ENCODE measurements at regions not wholly inside any gene's neighbourhood (a gene's known extent, or its start where the extent isn't known, plus 50 kb on each side); places are given as distances from the start of the nearest gene placed in this dataset.
A peak's percentile ranks its signal among the peaks of the same experiment; 100 is the strongest.

GRCh38 chr10:7036951-7037350, 373.9 kb downstream of the SFMBT2 start:
- H3K9ac ChIP-seq (ENCODE audit: low read depth, low read length, poor library complexity, severe bottlenecking), result no peak overlapping the region

DNA sequence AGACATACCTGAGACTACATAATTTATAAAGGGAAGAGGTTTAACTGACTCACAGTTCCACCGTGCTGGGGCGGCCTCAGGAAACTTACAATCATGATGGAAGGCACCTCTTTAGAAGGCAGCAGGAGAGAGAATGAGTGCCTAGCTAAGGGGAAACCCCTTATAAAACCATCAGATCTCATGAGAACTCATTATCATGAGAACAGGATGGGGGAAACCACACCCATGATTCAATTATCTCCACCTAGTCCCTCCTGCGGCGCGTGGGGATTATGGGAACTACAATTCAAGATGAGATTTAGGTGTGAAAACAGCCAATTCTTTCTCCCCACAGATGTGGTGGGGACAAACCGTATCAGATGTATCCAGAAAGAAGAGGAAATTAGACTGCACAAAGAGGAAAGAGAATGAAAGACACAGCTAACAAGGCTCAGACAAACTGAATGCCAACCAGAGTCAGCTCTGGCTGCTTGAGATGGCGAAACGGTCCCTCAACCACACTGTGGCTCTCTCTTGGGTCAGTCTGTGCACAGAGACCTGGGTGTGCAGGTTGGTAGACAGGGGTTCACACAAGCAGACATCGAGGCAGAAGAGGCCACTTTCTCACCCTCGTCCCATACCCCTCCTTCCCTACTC, 375.6 kb downstream of the SFMBT2 start:
- Histone ChIP-seq H3K9me3 (ENCODE audit: insufficient read depth, low read depth, low read length) (no peaks in the 10 kb centered on the region; the same call in 1 of the 2 replicates), H3K4me3 (ENCODE audit: low read length, poor library complexity, severe bottlenecking) (no peak overlapping the region), H2AFZ (ENCODE audit: low read length) (no peak overlapping the region), H3K4me1 (ENCODE audit: insufficient read depth, low read length, poor library complexity, severe bottlenecking) (peaks cover 30% of the 10 kb centered on the region), H3K9me2 (replicated peaks; ENCODE audit: low read depth, low read length) (no peaks in the 10 kb centered on the region), H4K20me1 (ENCODE audit: insufficient read depth, low read length, poor library complexity, severe bottlenecking) (no peaks in the 10 kb centered on the region), H3K79me2 (ENCODE audit: insufficient read depth, low read length) (no peaks in the 10 kb centered on the region), H3F3A (ENCODE audit: low read depth) (no peaks in the 10 kb centered on the region), H3K9ac (ENCODE audit: low read depth, low read length, poor library complexity, severe bottlenecking) (no peak overlapping the region), H3K36me3 (ENCODE audit: insufficient read depth, low read length) (no peaks in the 10 kb centered on the region), H3K4me2 (ENCODE audit: low read depth, low read length, poor library complexity, severe bottlenecking) (no peak overlapping the region), H3K27me3 (ENCODE audit: insufficient read depth, low read length, poor library complexity, severe bottlenecking) (no peaks in the 10 kb centered on the region)
- TF ChIP-seq CTCF (conservative IDR thresholded peaks at IDR 0.05; ENCODE audit: low read length) (no peak), EZH2phosphoT487 (IDR thresholded peaks at IDR 0.05; ENCODE audit: borderline replicate concordance) (no peak)

More at GRCh38 chr10:7036951-7037350, 373.9 kb downstream of the SFMBT2 start:
- H3K79me2 ChIP-seq (ENCODE audit: insufficient read depth, low read length), result no peaks in the 10 kb centered on the region
- H3F3A ChIP-seq (ENCODE audit: low read depth), result no peaks in the 10 kb centered on the region
- H3K9me3 ChIP-seq (ENCODE audit: insufficient read depth, low read depth, low read length), result no peaks in the 10 kb centered on the region
- no peaks in the 10 kb centered on the region for H3K9me2 ChIP-seq (replicated peaks; ENCODE audit: low read depth, low read length)
- no peaks in the 10 kb centered on the region for H4K20me1 ChIP-seq (ENCODE audit: insufficient read depth, low read length, poor library complexity, severe bottlenecking)
- H3K27me3 ChIP-seq (ENCODE audit: insufficient read depth, low read length, poor library complexity, severe bottlenecking), result no peaks in the 10 kb centered on the region
- TF ChIP-seq EZH2phosphoT487 (IDR thresholded peaks at IDR 0.05; ENCODE audit: borderline replicate concordance), result no peak
- no peak for TF ChIP-seq CTCF (conservative IDR thresholded peaks at IDR 0.05; ENCODE audit: low read length)
- H3K4me2 ChIP-seq (ENCODE audit: low read depth, low read length, poor library complexity, severe bottlenecking), result no peak overlapping the region
- H2AFZ ChIP-seq (ENCODE audit: low read length), result 0 out of 2 replicates have a peak overlapping the region, but pooled peaks have one; percentile 38
- no peaks in the 10 kb centered on the region for H3K36me3 ChIP-seq (ENCODE audit: insufficient read depth, low read length)
- peaks cover 30% of the 10 kb centered on the region for H3K4me1 ChIP-seq (ENCODE audit: insufficient read depth, low read length, poor library complexity, severe bottlenecking)
- no peak overlapping the region for H3K4me3 ChIP-seq (ENCODE audit: low read length, poor library complexity, severe bottlenecking)

DNA sequence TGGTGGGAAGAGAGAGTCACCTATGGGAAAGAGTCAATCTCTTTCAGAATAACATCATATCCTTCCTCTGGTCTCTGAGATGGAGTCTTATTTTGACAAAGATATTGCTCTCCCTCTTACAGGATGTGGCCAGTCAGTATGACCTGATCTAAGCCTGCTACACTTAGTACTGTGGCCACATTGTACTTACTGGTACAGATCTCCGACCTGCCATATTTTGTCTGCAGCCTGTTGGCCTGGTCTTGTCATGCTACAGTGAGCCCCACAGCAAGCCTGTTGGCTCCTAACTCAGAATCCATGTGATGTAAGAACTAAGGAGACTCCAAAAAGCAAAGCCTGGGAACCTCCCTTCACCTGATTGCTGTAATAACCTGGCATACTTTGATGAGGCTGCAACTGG, 377.8 kb downstream of the SFMBT2 start:
- Histone ChIP-seq H2AFZ (ENCODE audit: low read length) (peak overlapping the region; percentile 16; the same call in 1 of the 2 replicates), H3K9ac (ENCODE audit: low read depth, low read length, poor library complexity, severe bottlenecking) (no peak overlapping the region), H3K4me2 (ENCODE audit: low read depth, low read length, poor library complexity, severe bottlenecking) (no peak overlapping the region), H3K4me1 (ENCODE audit: insufficient read depth, low read length, poor library complexity, severe bottlenecking) (peaks cover 35% of the 10 kb centered on the region), H3K9me2 (replicated peaks; ENCODE audit: low read depth, low read length) (no peaks in the 10 kb centered on the region), H3F3A (ENCODE audit: low read depth) (no peaks in the 10 kb centered on the region), H3K36me3 (ENCODE audit: insufficient read depth, low read length) (no peaks in the 10 kb centered on the region), H3K27me3 (ENCODE audit: insufficient read depth, low read length, poor library complexity, severe bottlenecking) (no peaks in the 10 kb centered on the region), H4K20me1 (ENCODE audit: insufficient read depth, low read length, poor library complexity, severe bottlenecking) (no peaks in the 10 kb centered on the region), H3K4me3 (ENCODE audit: low read length, poor library complexity, severe bottlenecking) (no peak overlapping the region), H3K79me2 (ENCODE audit: insufficient read depth, low read length) (no peaks in the 10 kb centered on the region), H3K9me3 (ENCODE audit: insufficient read depth, low read depth, low read length) (peaks cover 10% of the 10 kb centered on the region; the same call in 1 of the 2 replicates)
- TF ChIP-seq CTCF (conservative IDR thresholded peaks at IDR 0.05; ENCODE audit: low read length), result no peak
- TF ChIP-seq EZH2phosphoT487 (IDR thresholded peaks at IDR 0.05; ENCODE audit: borderline replicate concordance), result no peak

Measured in Loucy (cell line).